Liver (tissue), 8 donors: ENCODE measurements at regions not wholly inside any gene's neighbourhood (a gene's known extent, or its start where the extent isn't known, plus 50 kb on each side); places are given as distances from the start of the nearest gene placed in this dataset.

Experiments used
- DNase-seq: peaks from one replicate; pipeline ENCODE4 v3.0.0-alpha.2; 2017; ENCODE audit warnings: low spot score
- H3K27ac ChIP-seq, 2 donors: one replicate each; pipeline ENCODE4 v1.7.0; 2013; ENCODE audit warnings: inconsistent platforms in 2 of 2, low read length in 2 of 2, control low read depth in 1 of 2, low read depth in 1 of 2, mild to moderate bottlenecking in 1 of 2
- H3K27me3 ChIP-seq, 4 donors: one replicate each; pipeline versions ENCODE4 v1.6.1 to v1.7.0; 2013; ENCODE audit warnings: low read length in 3 of 4, inconsistent platforms in 1 of 4, mild to moderate bottlenecking in 1 of 4, moderate library complexity in 1 of 4; ENCODE audit not compliant: control insufficient read depth in 4 of 4, insufficient read depth in 4 of 4
- H3K36me3 ChIP-seq, 4 donors: one replicate each; pipeline versions ENCODE4 v1.6.1 to v1.7.0; 2013; ENCODE audit warnings: low read length in 3 of 4, mild to moderate bottlenecking in 3 of 4, low read depth in 1 of 4, moderate library complexity in 1 of 4; ENCODE audit not compliant: control insufficient read depth in 4 of 4, insufficient read depth in 3 of 4
- H3K4me1 ChIP-seq, 4 donors: one replicate each; pipeline versions ENCODE4 v1.6.1 to v1.7.0; 2013; ENCODE audit warnings: low read length in 3 of 4, mild to moderate bottlenecking in 3 of 4, moderate library complexity in 1 of 4; ENCODE audit not compliant: control insufficient read depth in 4 of 4, insufficient read depth in 4 of 4
- H3K4me3 ChIP-seq, 3 donors: one replicate each; pipeline versions ENCODE4 v1.6.1 to v1.7.0; 2013; ENCODE audit warnings: low read length in 3 of 3, control low read depth in 1 of 3, low read depth in 1 of 3, mild to moderate bottlenecking in 1 of 3
- H3K9ac ChIP-seq, 2 donors: one replicate each; pipeline ENCODE4 v1.7.0; 2013; ENCODE audit warnings: low read length in 2 of 2, mild to moderate bottlenecking in 2 of 2, moderate library complexity in 2 of 2, control low read depth in 1 of 2, low read depth in 1 of 2
- H3K9me3 ChIP-seq, 4 donors: one replicate each; pipeline versions ENCODE4 v1.6.1 to v1.7.0; 2013; ENCODE audit warnings: low read length in 3 of 4; ENCODE audit not compliant: control insufficient read depth in 4 of 4
- ATF3 ChIP-seq: IDR thresholded peaks from 2 replicates; pipeline ENCODE4 v1.6.1; 2016; ENCODE audit warnings: antibody characterized with exemption
- CTCF ChIP-seq: fragments of 150-350 bp; IDR thresholded peaks from 2 replicates; pipeline ENCODE4 v1.5.1; 2017; ENCODE audit warnings: improper control_type of control experiment, low read depth, low read length; ENCODE audit not compliant: missing input control
- EGR1 ChIP-seq, 2 donors: IDR thresholded peaks; 2 replicates each; pipeline ENCODE4 v1.6.1; 2016 to 2018; ENCODE audit warnings: antibody characterized with exemption in 2 of 2, low read depth in 2 of 2
- FOXA1 ChIP-seq: IDR thresholded peaks from 2 replicates; pipeline ENCODE4 v1.6.1; 2016; ENCODE audit warnings: antibody characterized with exemption
- FOXA2 ChIP-seq: IDR thresholded peaks from 2 replicates; pipeline ENCODE4 v1.6.1; 2016; ENCODE audit warnings: antibody characterized with exemption
- GABPA ChIP-seq, 2 donors: IDR thresholded peaks in 1 of 2; conservative IDR thresholded peaks in 1 of 2; 2 replicates each; pipeline ENCODE4 v1.6.1; 2016; ENCODE audit warnings: antibody characterized with exemption in 2 of 2, mild to moderate bottlenecking in 1 of 2, moderate library complexity in 1 of 2
- HNF4A ChIP-seq, 2 donors: conservative IDR thresholded peaks; 2 replicates each; pipeline ENCODE4 v1.6.1; 2016; ENCODE audit warnings: antibody characterized with exemption in 2 of 2, mild to moderate bottlenecking in 2 of 2
- HNF4G ChIP-seq: IDR thresholded peaks from 2 replicates; pipeline ENCODE4 v1.6.1; 2016; ENCODE audit warnings: antibody characterized with exemption
- JUND ChIP-seq, 2 donors: IDR thresholded peaks; 2 replicates each; pipeline ENCODE4 v1.6.1; 2016; ENCODE audit warnings: antibody characterized with exemption in 2 of 2
- MAX ChIP-seq: IDR thresholded peaks from 2 replicates; pipeline ENCODE4 v1.6.1; 2016; ENCODE audit warnings: antibody characterized with exemption
- NR2F2 ChIP-seq: IDR thresholded peaks from 2 replicates; pipeline ENCODE4 v1.6.1; 2016; ENCODE audit warnings: antibody characterized with exemption
- RAD21 ChIP-seq, 2 donors: IDR thresholded peaks; 2 replicates each; pipeline ENCODE4 v1.6.1; 2016; ENCODE audit warnings: antibody characterized with exemption in 2 of 2, mild to moderate bottlenecking in 2 of 2
- REST ChIP-seq: IDR thresholded peaks from 2 replicates; pipeline ENCODE4 v1.6.1; 2016; ENCODE audit warnings: antibody characterized with exemption, mild to moderate bottlenecking
- RXRA ChIP-seq, 2 donors: IDR thresholded peaks; 2 replicates each; pipeline ENCODE4 v1.6.1; 2017 to 2018; ENCODE audit warnings: antibody characterized with exemption in 2 of 2, mild to moderate bottlenecking in 1 of 2
- SP1 ChIP-seq: IDR thresholded peaks from 2 replicates; pipeline ENCODE4 v1.6.1; 2018; ENCODE audit warnings: antibody characterized with exemption, mild to moderate bottlenecking
- TAF1 ChIP-seq: conservative IDR thresholded peaks from 2 replicates; pipeline ENCODE4 v1.6.1; 2016; ENCODE audit warnings: antibody characterized with exemption, mild to moderate bottlenecking
- YY1 ChIP-seq: IDR thresholded peaks from 2 replicates; pipeline ENCODE4 v1.6.1; 2016; ENCODE audit warnings: antibody characterized with exemption, mild to moderate bottlenecking
- ZBTB33 ChIP-seq: IDR thresholded peaks from 2 replicates; pipeline ENCODE4 v1.6.1; 2016; ENCODE audit warnings: antibody characterized with exemption
- WGBS: extraction: QIAGEN DNeasy Blood & Tissue Kit; methylation state at CpG from one replicate; pipeline ENCODE4 v1.1.7; 2013; 5-methylcytosine and 5-hydroxymethylcytosine counted together
- donor health status: healthy.
- donor health status: healthy.
- donor health status: healthy.
- donor health status: healthy.
- donor health status: healthy.

GRCh38 chr6:18748314-18748713 is 361.2 kb downstream of the RNF144B start:
- Histone ChIP-seq H3K9ac (no peak overlapping the region), H3K27ac (no peak overlapping the region), H3K36me3 (no peaks in the 10 kb centered on the region), H3K9me3 (no peaks in the 10 kb centered on the region), H3K4me3 (no peak overlapping the region), H3K4me1 (no peaks in the 10 kb centered on the region), H3K27me3 (peaks cover 0 to 8% (median 3%) of the 10 kb centered on the region in 4 donors)
- WGBS: 65% methylated on average over 6 of the region's 6 CpGs
- no peak for DNase-seq
- no peak for TF ChIP-seq RXRA (IDR thresholded peaks at IDR 0.05)
- no peak for TF ChIP-seq GABPA (IDR thresholded peaks at IDR 0.05 in 1 of 2, conservative IDR thresholded peaks at IDR 0.05 in 1 of 2)
- TF ChIP-seq REST: no peak
- TF ChIP-seq HNF4G: no peak
- TF ChIP-seq FOXA2: no peak
- TF ChIP-seq JUND (IDR thresholded peaks at IDR 0.05): no peak
- no peak for TF ChIP-seq RAD21 (IDR thresholded peaks at IDR 0.05)
- TF ChIP-seq YY1: no peak
- no peak for TF ChIP-seq FOXA1
- no peak for TF ChIP-seq ATF3
- no peak for TF ChIP-seq HNF4A (conservative IDR thresholded peaks at IDR 0.05)
- no peak for TF ChIP-seq NR2F2
- TF ChIP-seq ZBTB33: no peak
- TF ChIP-seq MAX: no peak
- no peak for TF ChIP-seq SP1
- TF ChIP-seq EGR1 (IDR thresholded peaks at IDR 0.05; ENCODE audit: low read depth in 2 of 2): no peak
- no peak for TF ChIP-seq CTCF
- TF ChIP-seq TAF1: no peak
